Brain microvascular endothelial cell (primary cell): ENCODE measurements at regions not wholly inside any gene's neighbourhood (a gene's known extent, or its start where the extent isn't known, plus 50 kb on each side); places are given as distances from the start of the nearest gene placed in this dataset.
"Not testable (repeated sequence)": the region's sequence is repeated elsewhere in the genome, so short reads cannot be mapped to it uniquely, and the experiment has no call there.

ENCODE experiments used
- DNase-seq: peaks from one replicate; pipeline ENCODE4 v3.0.0-alpha.2; 2020
- H3K27ac ChIP-seq: fragments of 250-450 bp; sonication (Bioruptor Pico); 2 replicates; pipeline ENCODE4 v1.5.1; 2020; ENCODE audit warnings: mild to moderate bottlenecking, moderate library complexity
- H3K27me3 ChIP-seq: fragments of 250-450 bp; sonication (Bioruptor Pico); replicated peaks from 2 replicates; pipeline ENCODE4 v1.5.1; 2020; ENCODE audit warnings: mild to moderate bottlenecking
- H3K36me3 ChIP-seq: fragments of 250-450 bp; sonication (Bioruptor Pico); replicated peaks from 2 replicates; pipeline ENCODE4 v1.5.1; 2020; ENCODE audit warnings: mild to moderate bottlenecking
- H3K4me3 ChIP-seq: 2 replicates; pipeline ENCODE4 v1.5.1; 2011; ENCODE audit warnings: low read depth, mild to moderate bottlenecking, control low read depth, low read length, moderate library complexity
- CTCF ChIP-seq: IDR thresholded peaks from 2 replicates; pipeline ENCODE4 v1.5.1; 2011; ENCODE audit warnings: low read depth, mild to moderate bottlenecking, moderate library complexity, low read length, control low read depth, inconsistent platforms; ENCODE audit errors: missing control alignments
- in situ Hi-C: cut with HindIII; loops from 2 replicates; pipeline ENCODE4 v1.10.0; 2017; ENCODE audit warnings: low sequenced_read_pairs, low pct_ligation_motif_present

GRCh38 chr7:93799750-93800357 lies 90.7 kb downstream of the TFPI2 start:
- DNase-seq, result no peak
- Histone ChIP-seq H3K36me3 (no peaks in the 10 kb centered on the region), H3K27ac (no peak overlapping the region), H3K4me3 (no peak overlapping the region), H3K27me3 (no peaks in the 10 kb centered on the region)
- in situ Hi-C loops, result no loop called here
- TF ChIP-seq CTCF, result peak; percentile 37

GRCh38 chr7:93793084-93793697 lies 97.4 kb downstream of the TFPI2 start:
- H3K27me3 ChIP-seq, in situ Hi-C loops, H3K4me3 ChIP-seq, H3K36me3 ChIP-seq, DNase-seq, H3K27ac ChIP-seq: not testable (repeated sequence)

- H3K36me3 ChIP-seq, result no peaks in the 10 kb centered on the region
- no peaks in the 10 kb centered on the region for H3K27me3 ChIP-seq
- no peak overlapping the region for H3K4me3 ChIP-seq
- in situ Hi-C loops, result no loop called here
- no peak for TF ChIP-seq CTCF
- DNase-seq, result no peak
- no peak overlapping the region for H3K27ac ChIP-seq
Measured at GRCh38 chr7:93779115-93779514, 111.4 kb downstream of the TFPI2 start.

GRCh38 chr7:93778384-93778783 lies 112.2 kb downstream of the TFPI2 start:
- no peak for DNase-seq
- Histone ChIP-seq H3K27ac (no peak overlapping the region), H3K27me3 (peaks cover 3% of the 10 kb centered on the region), H3K4me3 (no peak overlapping the region), H3K36me3 (no peaks in the 10 kb centered on the region)
- in situ Hi-C loops, result no loop called here
- TF ChIP-seq CTCF, result no peak

GRCh38 chr7:93773446-93773845 lies 117.1 kb downstream of the TFPI2 start:
- Histone ChIP-seq H3K27ac (no peak overlapping the region), H3K27me3 (peaks cover 3% of the 10 kb centered on the region), H3K36me3 (no peaks in the 10 kb centered on the region), H3K4me3 (no peak overlapping the region)
- no peak for DNase-seq
- in situ Hi-C loops, result no loop called here
- TF ChIP-seq CTCF, result no peak

GRCh38 chr7:93765475-93765874 lies 125.1 kb downstream of the TFPI2 start:
- H3K36me3 ChIP-seq, result no peaks in the 10 kb centered on the region
- H3K27me3 ChIP-seq, result no peaks in the 10 kb centered on the region
- no peak overlapping the region for H3K27ac ChIP-seq
- in situ Hi-C loops, result no loop called here
- TF ChIP-seq CTCF, result no peak
- DNase-seq, result no peak
- no peak overlapping the region for H3K4me3 ChIP-seq
